SK-N-DZ (cell line): ENCODE measurements at regions not wholly inside any gene's neighbourhood (a gene's known extent, or its start where the extent isn't known, plus 50 kb on each side); places are given as distances from the start of the nearest gene placed in this dataset.

Source experiments
- DNase-seq: peaks from one replicate; pipeline ENCODE4 v3.0.0-alpha.2; 2015; ENCODE audit warnings: low spot score

- no peak for DNase-seq
Measured at GRCh38 chr18:77983270-77983669, 733.6 kb downstream of the GALR1 start.

GRCh38 chr18:77984178-77984577, 734.5 kb downstream of the GALR1 start:
- DNase-seq: no peak

- no peak for DNase-seq
Measured at GRCh38 chr18:77984833-77985232, 735.2 kb downstream of the GALR1 start.

GRCh38 chr18:77985526-77986281, 736.1 kb downstream of the GALR1 start:
- no peak for DNase-seq

- DNase-seq: no peak
Measured at GRCh38 chr18:77990131-77990530, 740.5 kb downstream of the GALR1 start.

- DNase-seq: no peak
Measured at GRCh38 chr18:77990901-77991300, 741.3 kb downstream of the GALR1 start.

GRCh38 chr18:77992057-77992456, 742.4 kb downstream of the GALR1 start:
- DNase-seq: no peak

- no peak for DNase-seq
Measured at GRCh38 chr18:77993188-77993981, 743.7 kb downstream of the GALR1 start.

- no peak for DNase-seq
Measured at GRCh38 chr18:77995593-77995992, 745.9 kb downstream of the GALR1 start.

- no peak for DNase-seq
Measured at GRCh38 chr18:77996737-77997136, 747.1 kb downstream of the GALR1 start.

- no peak for DNase-seq
Measured at GRCh38 chr18:78001811-78002210, 752.2 kb downstream of the GALR1 start.

- DNase-seq: no peak
Measured at GRCh38 chr18:78006006-78006773, 756.5 kb downstream of the GALR1 start.

GRCh38 chr18:78006774-78007260, 757.2 kb downstream of the GALR1 start:
- no peak for DNase-seq

- DNase-seq: no peak
Measured at GRCh38 chr18:78010363-78010762, 760.7 kb downstream of the GALR1 start.

- no peak for DNase-seq
Measured at GRCh38 chr18:78017869-78018268, 768.2 kb downstream of the GALR1 start.

- no peak for DNase-seq
Measured at GRCh38 chr18:78021196-78021595, 771.5 kb downstream of the GALR1 start.

- no peak for DNase-seq
Measured at GRCh38 chr18:78031589-78031988, 781.9 kb downstream of the GALR1 start.

- DNase-seq: no peak
Measured at GRCh38 chr18:78031991-78032390, 782.3 kb downstream of the GALR1 start.

GRCh38 chr18:78032574-78032973, 782.9 kb downstream of the GALR1 start:
- DNase-seq: no peak

- no peak for DNase-seq
Measured at GRCh38 chr18:78034755-78035154, 785.1 kb downstream of the GALR1 start.

- no peak for DNase-seq
Measured at GRCh38 chr18:78041218-78041617, 791.6 kb downstream of the GALR1 start.

- DNase-seq: no peak
Measured at GRCh38 chr18:78046631-78047030, 797.0 kb downstream of the GALR1 start.
